OCI-LY7 (cell line): ENCODE measurements at regions not wholly inside any gene's neighbourhood (a gene's known extent, or its start where the extent isn't known, plus 50 kb on each side); places are given as distances from the start of the nearest gene placed in this dataset.

Source experiments
- CTCF ChIP-seq: fragments of 200-600 bp; sonication (generic); conservative IDR thresholded peaks from 2 replicates; pipeline ENCODE4 v1.5.1; 2014; ENCODE audit warnings: mild to moderate bottlenecking, antibody characterized with exemption, low read length, moderate library complexity, mixed read lengths
- EZH2phosphoT487 ChIP-seq: fragments of 200-600 bp; sonication (generic); IDR thresholded peaks from 2 replicates; pipeline ENCODE4 v1.6.1; 2018; ENCODE audit warnings: low read depth, borderline replicate concordance, mild to moderate bottlenecking, mixed run types, antibody characterized with exemption, low read length, moderate library complexity, mixed read lengths

- no peak for TF ChIP-seq CTCF
- TF ChIP-seq EZH2phosphoT487 = no peak
Observed at GRCh38 chr21:23792300-23792699, 1815.0 kb downstream of the MRPL39 start.
